ENCODE measurements at regions not wholly inside any gene's neighbourhood (a gene's known extent, or its start where the extent isn't known, plus 50 kb on each side); places are given as distances from the start of the nearest gene placed in this dataset.
"Not testable (repeated sequence)": the region's sequence is repeated elsewhere in the genome, so short reads cannot be mapped to it uniquely, and the experiment has no call there.

- no peak for DNase-seq (ENCODE audit: low spot score)
- no peaks in the 10 kb centered on the region for H3K4me1 Mint-ChIP-seq (ENCODE audit: low read depth)
- no peaks in the 10 kb centered on the region for H3K36me3 Mint-ChIP-seq (ENCODE audit: low read depth)
- no peak overlapping the region for H3K27ac Mint-ChIP-seq
- no peak overlapping the region for H3K4me3 Mint-ChIP-seq
- no peaks in the 10 kb centered on the region for H3K27me3 Mint-ChIP-seq (ENCODE audit: low read depth)
- peaks cover 26% of the 10 kb centered on the region for H3K9me3 Mint-ChIP-seq
These were observed 345.3 kb upstream of the SEMA3C start for GRCh38 chr7:81264116-81264515.

- H3K36me3 Mint-ChIP-seq (ENCODE audit: low read depth) = no peaks in the 10 kb centered on the region
- H3K27ac Mint-ChIP-seq = no peak overlapping the region
- no peaks in the 10 kb centered on the region for H3K4me1 Mint-ChIP-seq (ENCODE audit: low read depth)
- peaks cover 22% of the 10 kb centered on the region for H3K9me3 Mint-ChIP-seq
- H3K27me3 Mint-ChIP-seq (ENCODE audit: low read depth) = no peaks in the 10 kb centered on the region
- H3K4me3 Mint-ChIP-seq = no peak overlapping the region
- no peak for DNase-seq (ENCODE audit: low spot score)
These were observed 341.3 kb upstream of the SEMA3C start for GRCh38 chr7:81260152-81260551.

GRCh38 chr7:81256991-81257390 is 338.1 kb upstream of the SEMA3C start:
- no peak overlapping the region for H3K4me3 Mint-ChIP-seq
- DNase-seq (ENCODE audit: low spot score) = no peak
- H3K4me1 Mint-ChIP-seq (ENCODE audit: low read depth) = no peaks in the 10 kb centered on the region
- H3K27ac Mint-ChIP-seq = no peak overlapping the region
- no peaks in the 10 kb centered on the region for H3K36me3 Mint-ChIP-seq (ENCODE audit: low read depth)
- H3K27me3 Mint-ChIP-seq (ENCODE audit: low read depth) = no peaks in the 10 kb centered on the region
- H3K9me3 Mint-ChIP-seq = peaks cover 13% of the 10 kb centered on the region

GRCh38 chr7:81248420-81248819 is 329.6 kb upstream of the SEMA3C start:
- no peak for DNase-seq (ENCODE audit: low spot score)
- no peaks in the 10 kb centered on the region for H3K27me3 Mint-ChIP-seq (ENCODE audit: low read depth)
- H3K4me3 Mint-ChIP-seq = no peak overlapping the region
- no peak overlapping the region for H3K27ac Mint-ChIP-seq
- peaks cover 4% of the 10 kb centered on the region for H3K9me3 Mint-ChIP-seq
- H3K36me3 Mint-ChIP-seq (ENCODE audit: low read depth) = no peaks in the 10 kb centered on the region
- no peaks in the 10 kb centered on the region for H3K4me1 Mint-ChIP-seq (ENCODE audit: low read depth)

- H3K9me3 Mint-ChIP-seq; H3K36me3 Mint-ChIP-seq (ENCODE audit: low read depth); H3K27ac Mint-ChIP-seq; H3K27me3 Mint-ChIP-seq (ENCODE audit: low read depth); H3K4me3 Mint-ChIP-seq; DNase-seq (ENCODE audit: low spot score); H3K4me1 Mint-ChIP-seq (ENCODE audit: low read depth): not testable (repeated sequence)
These were observed 328.5 kb upstream of the SEMA3C start for GRCh38 chr7:81247364-81247763.

GRCh38 chr7:81245353-81245752 is 326.5 kb upstream of the SEMA3C start:
- H3K36me3 Mint-ChIP-seq (ENCODE audit: low read depth) = no peaks in the 10 kb centered on the region
- peaks cover 9% of the 10 kb centered on the region for H3K9me3 Mint-ChIP-seq
- H3K4me1 Mint-ChIP-seq (ENCODE audit: low read depth) = no peaks in the 10 kb centered on the region
- no peak for DNase-seq (ENCODE audit: low spot score)
- H3K27ac Mint-ChIP-seq = no peak overlapping the region
- H3K4me3 Mint-ChIP-seq = no peak overlapping the region
- H3K27me3 Mint-ChIP-seq (ENCODE audit: low read depth) = no peaks in the 10 kb centered on the region

- no peak for DNase-seq (ENCODE audit: low spot score)
These were observed 325.4 kb upstream of the SEMA3C start for GRCh38 chr7:81244224-81244623.

GRCh38 chr7:81236560-81236959 is 317.7 kb upstream of the SEMA3C start:
- H3K27me3 Mint-ChIP-seq (ENCODE audit: low read depth) = no peaks in the 10 kb centered on the region
- H3K36me3 Mint-ChIP-seq (ENCODE audit: low read depth) = no peaks in the 10 kb centered on the region
- no peak overlapping the region for H3K4me3 Mint-ChIP-seq
- H3K9me3 Mint-ChIP-seq = peaks cover 5% of the 10 kb centered on the region
- H3K27ac Mint-ChIP-seq = no peak overlapping the region
- no peak for DNase-seq (ENCODE audit: low spot score)
- H3K4me1 Mint-ChIP-seq (ENCODE audit: low read depth) = no peaks in the 10 kb centered on the region

More at GRCh38 chr7:81244224-81244623, 325.4 kb upstream of the SEMA3C start:
- no peaks in the 10 kb centered on the region for H3K4me1 Mint-ChIP-seq (ENCODE audit: low read depth)
- H3K27ac Mint-ChIP-seq = no peak overlapping the region
- peaks cover 6% of the 10 kb centered on the region for H3K9me3 Mint-ChIP-seq
- no peak overlapping the region for H3K4me3 Mint-ChIP-seq
- no peaks in the 10 kb centered on the region for H3K27me3 Mint-ChIP-seq (ENCODE audit: low read depth)
- no peaks in the 10 kb centered on the region for H3K36me3 Mint-ChIP-seq (ENCODE audit: low read depth)

- Mint-ChIP-seq H3K27me3 (ENCODE audit: low read depth) (no peaks in the 10 kb centered on the region), H3K27ac (no peak overlapping the region), H3K9me3 (no peaks in the 10 kb centered on the region), H3K4me1 (ENCODE audit: low read depth) (no peaks in the 10 kb centered on the region), H3K36me3 (ENCODE audit: low read depth) (no peaks in the 10 kb centered on the region), H3K4me3 (no peak overlapping the region)
- DNase-seq (ENCODE audit: low spot score) = no peak
These were observed 317.1 kb upstream of the SEMA3C start for GRCh38 chr7:81235997-81236396.

- DNase-seq (ENCODE audit: low spot score) = no peak
- no peaks in the 10 kb centered on the region for H3K9me3 Mint-ChIP-seq
- H3K4me3 Mint-ChIP-seq = no peak overlapping the region
- H3K4me1 Mint-ChIP-seq (ENCODE audit: low read depth) = no peaks in the 10 kb centered on the region
- H3K27ac Mint-ChIP-seq = no peak overlapping the region
- no peaks in the 10 kb centered on the region for H3K36me3 Mint-ChIP-seq (ENCODE audit: low read depth)
- H3K27me3 Mint-ChIP-seq (ENCODE audit: low read depth) = no peaks in the 10 kb centered on the region
These were observed 316.0 kb upstream of the SEMA3C start for GRCh38 chr7:81234896-81235295.

- no peak for DNase-seq (ENCODE audit: low spot score)
- Mint-ChIP-seq H3K9me3 (no peaks in the 10 kb centered on the region), H3K4me1 (ENCODE audit: low read depth) (no peaks in the 10 kb centered on the region), H3K27me3 (ENCODE audit: low read depth) (no peaks in the 10 kb centered on the region), H3K27ac (no peak overlapping the region), H3K4me3 (no peak overlapping the region), H3K36me3 (ENCODE audit: low read depth) (no peaks in the 10 kb centered on the region)
These were observed 314.5 kb upstream of the SEMA3C start for GRCh38 chr7:81233208-81233940.

GRCh38 chr7:81232084-81232799 is 313.4 kb upstream of the SEMA3C start:
- no peaks in the 10 kb centered on the region for H3K36me3 Mint-ChIP-seq (ENCODE audit: low read depth)
- H3K27ac Mint-ChIP-seq = no peak overlapping the region
- H3K27me3 Mint-ChIP-seq (ENCODE audit: low read depth) = no peaks in the 10 kb centered on the region
- no peak overlapping the region for H3K4me3 Mint-ChIP-seq
- H3K4me1 Mint-ChIP-seq (ENCODE audit: low read depth) = no peaks in the 10 kb centered on the region
- no peak for DNase-seq (ENCODE audit: low spot score)
- no peaks in the 10 kb centered on the region for H3K9me3 Mint-ChIP-seq

GRCh38 chr7:81231301-81231838 is 312.5 kb upstream of the SEMA3C start:
- H3K36me3 Mint-ChIP-seq (ENCODE audit: low read depth) = no peaks in the 10 kb centered on the region
- no peaks in the 10 kb centered on the region for H3K27me3 Mint-ChIP-seq (ENCODE audit: low read depth)
- H3K9me3 Mint-ChIP-seq = no peaks in the 10 kb centered on the region

GRCh38 chr7:81226234-81226633 is 307.4 kb upstream of the SEMA3C start:
- Mint-ChIP-seq H3K4me3 (no peak overlapping the region), H3K36me3 (ENCODE audit: low read depth) (no peaks in the 10 kb centered on the region), H3K4me1 (ENCODE audit: low read depth) (no peaks in the 10 kb centered on the region), H3K9me3 (peaks cover 16% of the 10 kb centered on the region), H3K27me3 (ENCODE audit: low read depth) (no peaks in the 10 kb centered on the region), H3K27ac (no peak overlapping the region)
- DNase-seq (ENCODE audit: low spot score) = no peak

More at GRCh38 chr7:81231301-81231838, 312.5 kb upstream of the SEMA3C start:
- DNase-seq (ENCODE audit: low spot score) = no peak
- no peak overlapping the region for H3K27ac Mint-ChIP-seq
- no peaks in the 10 kb centered on the region for H3K4me1 Mint-ChIP-seq (ENCODE audit: low read depth)
- no peak overlapping the region for H3K4me3 Mint-ChIP-seq

Data from T-helper 2 cell treated with Interferon-gamma antibody and Interleukin-4, amounts not matched to agents 5 μg/mL and 100 μg/mL, for 36 hours (primary cell).